Activated CD8-positive, alpha-beta T cell treated with anti-CD3 and anti-CD28 coated beads for 36 hours (primary cell): ENCODE measurements at regions not wholly inside any gene's neighbourhood (a gene's known extent, or its start where the extent isn't known, plus 50 kb on each side); places are given as distances from the start of the nearest gene placed in this dataset.

Experiments used
- ATAC-seq: fragments of 200-7000 bp; cut with Tn5 transposase; one replicate; pipeline ENCODE4 v1.10.0; 2021; ENCODE audit warnings: mild to moderate bottlenecking, moderate library complexity
- CTCF ChIA-PET: fragments of 350-600 bp; sonication (Branson Sonifier 250); formaldehyde crosslinking; loops from one replicate; lab custom pipeline; 2021; ENCODE audit warnings: antibody characterized with exemption; lab: Charles Lee
- POLR2A ChIA-PET: fragments of 350-600 bp; sonication (Branson Sonifier 250); formaldehyde crosslinking; loops from one replicate; lab custom pipeline; 2021; ENCODE audit warnings: antibody characterized with exemption; lab: Charles Lee
- DNase-seq: peaks from one replicate; pipeline ENCODE4 v3.0.0-alpha.2; 2020
- H3K27ac Mint-ChIP-seq: one replicate; pipeline ENCODE4 v1.8.0; 2021; ENCODE audit warnings: mild to moderate bottlenecking, mixed read lengths
- H3K27me3 Mint-ChIP-seq: one replicate; pipeline ENCODE4 v1.8.0; 2021; ENCODE audit warnings: mixed read lengths
- H3K36me3 Mint-ChIP-seq: one replicate; pipeline ENCODE4 v1.8.0; 2021; ENCODE audit warnings: low read depth, mixed read lengths
- H3K4me1 Mint-ChIP-seq: one replicate; pipeline ENCODE4 v1.8.0; 2021; ENCODE audit warnings: low read depth, mixed read lengths
- H3K4me3 Mint-ChIP-seq: one replicate; pipeline ENCODE4 v1.8.0; 2021; ENCODE audit warnings: mild to moderate bottlenecking, moderate library complexity, mixed read lengths
- H3K9me3 Mint-ChIP-seq: one replicate; pipeline ENCODE4 v1.8.0; 2021; ENCODE audit warnings: mixed read lengths
- CTCF ChIP-seq: fragments of 200-600 bp; IDR thresholded peaks from one replicate; pipeline ENCODE4 v1.8.0; 2022; ENCODE audit warnings: antibody characterized with exemption, mild to moderate bottlenecking
- intact Hi-C: fragments of 100-400 bp; cut with micrococcal nuclease; formaldehyde crosslinking; loops from one replicate; pipeline ENCODE4 v1.10.0; 2022

- DNase-seq (no peak), ATAC-seq (no peak)
- H3K9me3 Mint-ChIP-seq: no peaks in the 10 kb centered on the region
- H3K36me3 Mint-ChIP-seq: no peaks in the 10 kb centered on the region
- H3K4me1 Mint-ChIP-seq: no peaks in the 10 kb centered on the region
- ChIA-PET CTCF (no interaction called here), POLR2A (no interaction called here)
- no peaks in the 10 kb centered on the region for H3K27me3 Mint-ChIP-seq
- no peak overlapping the region for H3K27ac Mint-ChIP-seq
- intact Hi-C loops: no loop called here
- no peak for TF ChIP-seq CTCF
- H3K4me3 Mint-ChIP-seq: no peak overlapping the region
Measured at GRCh38 chrX:139121616-139122286, 408.8 kb upstream of the F9 start.

- DNase-seq: no peak
- no peak for ATAC-seq
- Mint-ChIP-seq H3K27me3 (no peaks in the 10 kb centered on the region), H3K4me1 (no peaks in the 10 kb centered on the region), H3K36me3 (no peaks in the 10 kb centered on the region), H3K27ac (no peak overlapping the region), H3K4me3 (no peak overlapping the region), H3K9me3 (no peaks in the 10 kb centered on the region)
- ChIA-PET CTCF (no interaction called here), POLR2A (no interaction called here)
- intact Hi-C loops: no loop called here
- no peak for TF ChIP-seq CTCF
Measured at GRCh38 chrX:139120760-139121159, 409.2 kb upstream of the FGF13 start.

GRCh38 chrX:139113708-139114107 lies 402.2 kb upstream of the FGF13 start:
- intact Hi-C loops: no loop called here
- POLR2A ChIA-PET: no interaction called here
- Mint-ChIP-seq H3K36me3 (no peaks in the 10 kb centered on the region), H3K27ac (no peak overlapping the region), H3K4me1 (no peaks in the 10 kb centered on the region), H3K4me3 (no peak overlapping the region), H3K9me3 (no peaks in the 10 kb centered on the region), H3K27me3 (no peaks in the 10 kb centered on the region)
- no peak for ATAC-seq
- TF ChIP-seq CTCF: no peak
- DNase-seq: no peak
- CTCF ChIA-PET: no interaction called here

GRCh38 chrX:139112432-139112831 lies 400.9 kb upstream of the FGF13 start:
- TF ChIP-seq CTCF: no peak
- no peak overlapping the region for H3K27ac Mint-ChIP-seq
- no peak for DNase-seq
- POLR2A ChIA-PET: no interaction called here
- no peaks in the 10 kb centered on the region for H3K4me1 Mint-ChIP-seq
- ATAC-seq: no peak
- no peaks in the 10 kb centered on the region for H3K36me3 Mint-ChIP-seq
- no peaks in the 10 kb centered on the region for H3K9me3 Mint-ChIP-seq
- intact Hi-C loops: no loop called here
- H3K27me3 Mint-ChIP-seq: no peaks in the 10 kb centered on the region
- CTCF ChIA-PET: no interaction called here
- no peak overlapping the region for H3K4me3 Mint-ChIP-seq

- no peak for DNase-seq
- CTCF ChIA-PET: no interaction called here
- Mint-ChIP-seq H3K4me3 (no peak overlapping the region), H3K27me3 (no peaks in the 10 kb centered on the region), H3K27ac (no peak overlapping the region), H3K9me3 (no peaks in the 10 kb centered on the region), H3K36me3 (no peaks in the 10 kb centered on the region), H3K4me1 (no peaks in the 10 kb centered on the region)
- no peak for TF ChIP-seq CTCF
- intact Hi-C loops: no loop called here
- ATAC-seq: no peak
- POLR2A ChIA-PET: no interaction called here
Measured at GRCh38 chrX:139106069-139106468, 394.6 kb upstream of the FGF13 start.
